ENCODE measurements at regions not wholly inside any gene's neighbourhood (a gene's known extent, or its start where the extent isn't known, plus 50 kb on each side); places are given as distances from the start of the nearest gene placed in this dataset.
"Not testable (repeated sequence)": the region's sequence is repeated elsewhere in the genome, so short reads cannot be mapped to it uniquely, and the experiment has no call there.

- no peak for DNase-seq
- intact Hi-C loops (cut with DNase I, micrococcal nuclease): no loop called here
Measured at GRCh38 chr17:77516902-77517301, 376.1 kb downstream of the SEC14L1 start.

GRCh38 chr17:77521076-77521475, 380.3 kb downstream of the SEC14L1 start:
- intact Hi-C loops (cut with DNase I, micrococcal nuclease): no loop called here
- DNase-seq: no peak
- no peak for ATAC-seq

More at GRCh38 chr17:77516902-77517301, 376.1 kb downstream of the SEC14L1 start:
- ATAC-seq: no peak

- DNase-seq (no peak), ATAC-seq (no peak)
- intact Hi-C loops (cut with DNase I, micrococcal nuclease): no loop called here
Measured at GRCh38 chr17:77523540-77523939, 382.8 kb downstream of the SEC14L1 start.

DNA sequence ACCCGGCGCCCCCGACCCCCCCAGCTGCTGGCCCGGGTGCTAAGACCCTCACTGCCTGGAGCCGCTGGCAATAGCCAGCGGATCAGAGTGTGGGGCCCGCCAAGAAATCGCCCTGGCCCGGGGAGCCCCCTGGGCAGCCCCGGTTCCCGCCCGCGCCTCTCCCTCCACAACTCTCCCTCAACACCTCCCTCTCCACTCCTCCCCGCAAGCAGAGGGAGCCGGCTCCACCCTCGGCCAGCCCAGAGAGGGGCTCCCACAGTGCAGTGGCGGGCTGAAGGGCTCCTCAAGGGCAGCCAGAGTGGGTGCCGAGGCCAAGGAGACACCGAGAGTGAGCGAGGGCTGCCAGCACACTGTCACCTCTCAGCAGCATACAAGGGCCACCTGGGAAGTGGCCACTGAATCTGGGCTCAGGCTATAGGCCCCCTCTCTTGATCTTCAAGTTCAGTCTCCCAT, 385.5 kb downstream of the SEC14L1 start:
- DNase-seq (no peak), ATAC-seq (no peak)
- intact Hi-C loops (cut with DNase I, micrococcal nuclease): no loop called here

DNA sequence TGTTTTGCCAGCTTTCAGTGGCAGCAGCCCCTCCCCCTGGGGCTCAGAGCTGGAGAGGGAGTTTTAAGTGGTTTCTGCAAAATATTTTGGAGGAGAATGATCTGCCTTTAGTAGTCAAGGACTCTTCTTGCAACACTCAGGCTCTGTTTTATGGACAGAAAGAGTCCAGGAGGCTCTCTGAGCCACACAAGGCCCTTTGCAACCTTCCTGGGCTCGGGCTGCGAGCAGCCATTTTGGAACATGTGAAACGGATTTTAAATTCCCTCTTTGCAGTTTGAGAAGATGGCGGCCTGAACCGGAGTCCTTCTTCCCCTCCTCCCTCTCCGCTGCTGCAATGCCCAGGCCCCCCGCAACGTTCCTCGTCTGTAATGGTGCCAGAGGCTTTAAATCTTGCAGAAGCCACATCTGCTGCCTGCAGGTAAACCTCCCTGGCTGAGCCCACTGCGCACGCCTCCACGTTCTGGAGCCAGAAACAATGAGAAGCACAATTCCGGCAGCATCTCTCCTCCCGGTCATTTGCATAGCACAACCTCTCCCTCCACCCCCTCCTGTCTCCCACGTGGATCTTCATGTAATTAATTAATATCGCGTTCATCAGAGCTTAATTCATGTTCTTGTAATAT, 386.1 kb downstream of the SEC14L1 start:
- intact Hi-C loops (cut with DNase I, micrococcal nuclease): no loop called here

GRCh38 chr17:77527409-77527808, 386.6 kb downstream of the SEC14L1 start:
- intact Hi-C loops (cut with DNase I, micrococcal nuclease): no loop called here
- DNase-seq (no peak), ATAC-seq (no peak)

More for the DNA sequence above, 386.1 kb downstream of the SEC14L1 start:
- DNase-seq (no peak), ATAC-seq (no peak)

DNA sequence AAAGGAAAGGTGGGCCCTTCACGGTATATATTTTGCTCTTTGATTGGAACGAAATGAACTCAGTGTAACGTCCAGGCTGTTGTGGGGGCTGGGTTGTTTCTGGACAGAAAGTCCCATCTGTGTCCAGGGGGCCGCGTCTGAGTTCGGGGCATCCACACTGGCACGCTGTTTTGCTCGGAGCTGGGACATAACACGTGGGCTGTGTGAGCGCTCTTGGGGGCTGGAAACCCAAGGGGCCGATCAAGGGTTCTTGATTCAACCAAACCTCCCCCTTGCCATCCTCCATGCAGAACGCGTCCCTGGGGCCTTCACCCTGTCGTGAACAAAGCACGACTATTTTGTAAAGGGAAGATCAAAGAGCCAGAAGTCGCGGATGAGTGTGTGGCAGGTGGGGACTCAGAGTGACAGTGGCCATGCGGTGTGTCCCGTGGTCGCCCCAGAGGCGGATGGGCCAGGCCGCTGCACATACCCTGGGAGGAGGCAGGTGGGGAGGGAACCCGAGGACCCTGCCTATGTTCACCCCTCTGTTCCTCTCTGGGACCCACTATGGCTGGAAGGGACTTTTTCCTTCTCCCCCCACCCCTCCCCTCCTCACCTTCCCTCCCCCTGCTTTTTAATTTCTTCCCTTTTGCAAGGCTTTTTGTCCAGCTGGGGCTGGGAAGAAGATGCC, 387.2 kb downstream of the SEC14L1 start:
- intact Hi-C loops (cut with DNase I, micrococcal nuclease): no loop called here
- no peak for DNase-seq
- no peak for ATAC-seq

DNA sequence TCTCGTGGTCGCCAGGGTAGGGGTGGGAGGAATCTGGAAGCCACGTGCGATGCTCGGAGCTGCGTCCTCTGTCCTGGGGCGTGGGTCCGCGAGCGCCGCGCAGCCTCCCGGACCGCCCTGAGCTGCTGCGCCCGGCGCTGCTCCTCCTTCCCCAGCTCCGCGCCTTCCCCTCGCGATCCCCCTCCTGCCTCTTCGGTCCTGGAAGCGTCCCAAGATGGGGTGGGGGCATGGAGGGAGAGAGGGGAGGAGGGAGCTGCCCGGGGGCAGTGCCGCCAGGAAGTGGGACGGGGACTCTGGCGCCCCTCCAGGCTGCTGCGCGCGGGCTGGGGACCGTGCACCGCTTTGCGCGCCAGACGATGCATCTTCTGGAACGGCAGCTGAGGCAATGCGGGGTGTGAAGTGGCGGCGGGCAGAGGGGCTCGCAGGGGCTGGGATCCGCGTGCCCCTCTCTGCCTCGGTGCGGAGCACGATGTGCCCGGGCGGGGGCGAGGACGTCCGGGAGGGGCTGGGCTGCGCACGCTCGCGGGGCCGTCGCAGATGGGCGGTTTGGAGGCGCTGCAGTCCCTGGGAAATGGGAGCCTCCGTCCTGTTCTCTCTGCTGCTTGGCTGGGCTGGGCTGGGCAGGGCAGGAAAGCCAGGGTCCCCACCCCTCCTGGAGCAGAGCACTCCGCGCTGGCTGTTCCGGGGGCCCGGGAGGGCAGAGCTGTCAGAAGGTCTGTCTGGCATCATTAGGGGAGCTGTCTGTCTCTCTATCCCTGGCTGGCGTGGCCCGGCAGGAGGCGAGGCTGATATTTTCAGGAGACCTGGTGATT, 388.0 kb downstream of the SEC14L1 start:
- no peak for DNase-seq
- ATAC-seq: no peak
- intact Hi-C loops (cut with DNase I, micrococcal nuclease): no loop called here

GRCh38 chr17:77529328-77529650, 388.5 kb downstream of the SEC14L1 start:
- ATAC-seq: no peak
- intact Hi-C loops (cut with DNase I, micrococcal nuclease): no loop called here
- no peak for DNase-seq

DNA sequence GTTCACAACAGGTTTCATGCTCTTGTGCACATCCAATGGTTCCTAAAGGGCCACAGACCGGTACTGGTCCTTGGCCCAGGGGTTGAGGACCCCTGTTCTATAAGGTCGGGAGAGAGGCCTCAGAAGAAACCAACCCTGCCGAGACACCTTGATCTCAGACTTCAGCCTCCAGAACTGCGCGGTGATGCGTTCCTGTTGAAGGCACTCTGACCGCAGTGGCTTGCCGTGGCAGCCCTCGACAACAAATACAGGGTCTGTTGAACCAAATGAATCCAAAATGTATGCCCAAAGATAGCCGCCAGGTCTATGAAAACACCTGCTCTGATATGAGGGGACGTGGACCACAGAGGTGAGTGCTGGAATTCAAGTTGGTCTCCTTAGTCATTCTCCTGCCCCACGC, 389.8 kb downstream of the SEC14L1 start:
- DNase-seq (no peak), ATAC-seq (no peak)
- intact Hi-C loops (cut with DNase I, micrococcal nuclease): no loop called here

DNA sequence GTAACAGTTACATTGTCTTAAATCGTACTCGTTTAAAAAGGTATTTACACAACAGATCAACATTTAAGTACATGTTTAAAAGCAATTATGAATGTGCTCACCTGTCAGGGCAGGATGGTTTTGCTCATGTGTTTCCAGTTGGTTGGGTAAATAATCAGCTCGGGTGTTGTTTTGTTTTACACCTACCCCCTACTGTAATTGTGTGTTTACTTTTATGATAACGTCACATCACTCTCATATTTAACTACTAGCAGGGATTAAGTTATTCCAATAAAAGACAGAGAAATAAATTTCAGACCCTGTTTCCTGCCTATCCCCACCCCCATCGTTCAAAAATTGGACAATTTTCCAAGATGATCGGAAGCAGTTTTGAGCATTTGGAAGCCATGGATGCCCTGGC, 390.2 kb downstream of the SEC14L1 start:
- no peak for ATAC-seq
- intact Hi-C loops (cut with DNase I, micrococcal nuclease): no loop called here
- DNase-seq: no peak

- no peak for DNase-seq
- intact Hi-C loops (cut with DNase I, micrococcal nuclease): no loop called here
Measured at GRCh38 chr17:77531641-77532040, 390.9 kb downstream of the SEC14L1 start.

GRCh38 chr17:77533697-77534096, 392.9 kb downstream of the SEC14L1 start:
- ATAC-seq; DNase-seq; intact Hi-C loops (cut with DNase I, micrococcal nuclease): not testable (repeated sequence)

More at GRCh38 chr17:77531641-77532040, 390.9 kb downstream of the SEC14L1 start:
- no peak for ATAC-seq

DNA sequence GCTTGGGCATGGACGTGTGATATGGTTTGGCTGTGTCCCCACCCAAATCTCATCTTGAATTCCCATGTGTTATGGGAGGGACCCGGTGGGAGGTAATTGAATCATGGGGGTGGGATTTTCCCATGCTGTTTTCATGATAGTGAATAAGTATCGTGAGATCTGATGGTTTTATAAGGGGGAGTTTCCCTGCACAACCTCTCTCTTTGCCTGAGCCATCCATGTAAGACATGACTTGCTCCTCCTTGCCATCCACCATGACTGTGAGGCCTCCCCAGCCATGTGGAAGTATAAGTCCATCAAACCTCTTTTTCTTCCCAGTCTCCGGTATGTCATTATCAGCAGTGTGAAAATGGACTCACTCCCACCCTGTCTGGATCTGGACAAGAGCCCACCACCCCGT, 393.4 kb downstream of the SEC14L1 start:
- DNase-seq (no peak), ATAC-seq (no peak)
- intact Hi-C loops (cut with DNase I, micrococcal nuclease): no loop called here

- DNase-seq: no peak
- intact Hi-C loops (cut with DNase I, micrococcal nuclease): no loop called here
- ATAC-seq: no peak
Measured at GRCh38 chr17:77535435-77535834, 394.7 kb downstream of the SEC14L1 start.

DNA sequence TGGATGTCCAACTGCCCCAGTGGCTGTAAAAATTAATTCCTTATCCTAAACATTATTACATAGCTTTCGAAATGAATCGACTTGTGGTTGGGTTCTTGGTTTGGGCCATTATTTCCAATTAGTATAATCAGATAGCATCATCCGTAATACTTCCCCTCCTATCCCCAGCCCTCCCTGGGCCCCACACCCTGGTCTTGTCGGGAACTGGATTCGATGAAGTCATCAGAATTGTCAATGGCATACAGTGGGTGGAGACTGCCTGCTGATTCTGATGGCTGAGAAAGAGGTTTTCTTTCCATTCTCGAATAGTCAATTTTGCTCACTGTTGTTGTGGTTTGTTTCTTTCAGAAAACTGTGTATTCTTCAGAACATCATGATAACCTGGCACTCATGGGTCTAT, 395.1 kb downstream of the SEC14L1 start:
- intact Hi-C loops (cut with DNase I, micrococcal nuclease): no loop called here
- ATAC-seq: no peak
- DNase-seq: no peak

- ATAC-seq (no peak), DNase-seq (no peak)
- intact Hi-C loops (cut with DNase I, micrococcal nuclease): no loop called here
Measured at GRCh38 chr17:77537566-77537965, 396.8 kb downstream of the SEC14L1 start.

DNA sequence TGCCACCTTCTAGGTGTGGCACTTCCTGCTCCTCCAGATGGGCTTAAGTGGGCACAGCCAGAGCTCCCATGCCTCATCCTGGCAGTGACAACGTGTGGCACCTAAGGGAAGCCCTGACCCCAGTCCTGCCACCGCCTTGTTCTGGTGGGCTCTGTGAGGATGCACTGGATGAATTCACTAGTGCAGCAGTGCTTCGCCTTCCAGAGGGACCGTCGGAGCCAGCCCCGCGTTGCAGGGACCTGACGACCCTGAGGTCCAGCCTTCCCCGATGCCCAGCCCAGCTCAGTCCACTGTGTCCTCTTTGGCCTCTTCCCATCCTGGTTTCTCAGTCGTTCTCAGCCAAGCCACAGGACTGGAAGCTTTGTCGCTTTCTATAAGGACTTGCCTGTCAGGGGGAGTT, 399.8 kb downstream of the SEC14L1 start:
- DNase-seq (no peak), ATAC-seq (peak; percentile 21)
- intact Hi-C loops (cut with DNase I, micrococcal nuclease): no loop called here

DNA sequence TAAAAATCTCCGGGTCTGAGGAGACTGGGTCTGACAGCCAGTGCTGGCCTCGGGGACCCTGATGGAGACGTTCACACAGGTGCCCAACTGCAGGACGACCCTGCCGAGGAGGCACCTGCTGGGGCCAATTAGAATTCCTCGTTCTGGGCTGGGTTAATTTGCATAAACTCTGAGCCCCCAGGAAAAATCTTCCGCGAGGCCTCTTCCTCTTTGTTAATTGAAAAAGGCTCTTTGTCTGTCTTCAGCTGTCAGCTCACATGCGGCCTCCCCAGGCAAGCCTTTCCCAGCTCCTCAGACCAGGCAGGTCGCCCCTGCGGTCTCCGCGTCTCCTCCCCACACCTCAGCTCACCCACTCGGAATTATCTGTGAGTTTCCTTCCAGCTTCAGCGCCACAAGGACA, 400.2 kb downstream of the SEC14L1 start:
- DNase-seq (no peak), ATAC-seq (no peak)
- intact Hi-C loops (cut with DNase I, micrococcal nuclease): no loop called here

GRCh38 chr17:77542011-77542410, 401.2 kb downstream of the SEC14L1 start:
- ATAC-seq: no peak
- intact Hi-C loops (cut with DNase I, micrococcal nuclease): loop anchor here in 1 of 2 donors (2.0 kb wide), 1 partner anchor 473 kb away; no protein-coding TSS in a partner anchor
- DNase-seq: no peak
